Stomach (tissue), 4 donors: ENCODE measurements at regions not wholly inside any gene's neighbourhood (a gene's known extent, or its start where the extent isn't known, plus 50 kb on each side); places are given as distances from the start of the nearest gene placed in this dataset.

Experiments
- POLR2A ChIP-seq, 4 donors: fragments of 450-650 bp; IDR thresholded peaks; one replicate each; pipeline ENCODE4 v1.6.1; 2016; ENCODE audit warnings: antibody characterized with exemption in 4 of 4, control low read depth in 2 of 4, mild to moderate bottlenecking in 1 of 4, moderate library complexity in 1 of 4
- POLR2AphosphoS5 ChIP-seq, 3 donors: sonication (generic); formaldehyde crosslinking; IDR thresholded peaks; one replicate each; pipeline ENCODE4 v1.6.1; 2016; ENCODE audit warnings: antibody characterized with exemption in 3 of 3
- TF ChIP-seq, protein P1 (sequence below), 7 experiments: fragments of 450-650 bp in 4 of 7; fragments of 200-600 bp in 3 of 7; sonication (generic) in 3 of 7; IDR thresholded peaks; one replicate each; pipeline ENCODE4 v1.5.1; 2016 to 2019; ENCODE audit warnings: antibody characterized with exemption in 7 of 7, control low read depth in 2 of 7, mild to moderate bottlenecking in 1 of 7

DNA sequence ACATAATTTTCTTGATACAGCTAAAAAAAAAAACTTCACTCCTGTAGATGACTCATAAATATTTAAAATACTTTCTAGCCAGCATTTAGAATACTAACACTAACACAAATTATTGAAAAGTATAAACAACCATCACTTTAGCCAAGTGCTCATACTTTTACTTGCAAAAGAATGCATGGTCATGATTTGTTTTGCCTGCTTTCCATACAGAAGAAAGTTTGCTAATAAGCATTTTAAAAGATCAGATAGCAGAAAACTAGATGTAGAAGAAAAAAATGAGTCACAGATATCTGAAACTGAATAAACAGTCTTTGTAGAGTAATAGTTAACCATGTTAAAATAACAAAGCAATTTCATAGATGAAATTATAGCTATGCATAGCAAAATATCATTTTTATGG lies 2280.4 kb upstream of the PCDH20 start:
- TF ChIP-seq POLR2A (IDR thresholded peaks at IDR 0.05), result no peak
- no peak for TF ChIP-seq POLR2AphosphoS5 (IDR thresholded peaks at IDR 0.05)
- TF ChIP-seq, protein P1, sequence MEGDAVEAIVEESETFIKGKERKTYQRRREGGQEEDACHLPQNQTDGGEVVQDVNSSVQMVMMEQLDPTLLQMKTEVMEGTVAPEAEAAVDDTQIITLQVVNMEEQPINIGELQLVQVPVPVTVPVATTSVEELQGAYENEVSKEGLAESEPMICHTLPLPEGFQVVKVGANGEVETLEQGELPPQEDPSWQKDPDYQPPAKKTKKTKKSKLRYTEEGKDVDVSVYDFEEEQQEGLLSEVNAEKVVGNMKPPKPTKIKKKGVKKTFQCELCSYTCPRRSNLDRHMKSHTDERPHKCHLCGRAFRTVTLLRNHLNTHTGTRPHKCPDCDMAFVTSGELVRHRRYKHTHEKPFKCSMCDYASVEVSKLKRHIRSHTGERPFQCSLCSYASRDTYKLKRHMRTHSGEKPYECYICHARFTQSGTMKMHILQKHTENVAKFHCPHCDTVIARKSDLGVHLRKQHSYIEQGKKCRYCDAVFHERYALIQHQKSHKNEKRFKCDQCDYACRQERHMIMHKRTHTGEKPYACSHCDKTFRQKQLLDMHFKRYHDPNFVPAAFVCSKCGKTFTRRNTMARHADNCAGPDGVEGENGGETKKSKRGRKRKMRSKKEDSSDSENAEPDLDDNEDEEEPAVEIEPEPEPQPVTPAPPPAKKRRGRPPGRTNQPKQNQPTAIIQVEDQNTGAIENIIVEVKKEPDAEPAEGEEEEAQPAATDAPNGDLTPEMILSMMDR (IDR thresholded peaks at IDR 0.05), result no peak
